LoVo (cell line): ENCODE measurements at regions not wholly inside any gene's neighbourhood (a gene's known extent, or its start where the extent isn't known, plus 50 kb on each side); places are given as distances from the start of the nearest gene placed in this dataset.

Experiments used
- DNase-seq: peaks from one replicate; pipeline ENCODE4 v3.0.0-alpha.2; 2016; ENCODE audit warnings: low spot score

GRCh38 chrX:140848800-140849199, 139.2 kb downstream of the LINC00632 start:
- DNase-seq, result no peak

- DNase-seq, result no peak
Observed at GRCh38 chrX:140860718-140861117, 141.7 kb upstream of the SPANXB1 start.

DNA sequence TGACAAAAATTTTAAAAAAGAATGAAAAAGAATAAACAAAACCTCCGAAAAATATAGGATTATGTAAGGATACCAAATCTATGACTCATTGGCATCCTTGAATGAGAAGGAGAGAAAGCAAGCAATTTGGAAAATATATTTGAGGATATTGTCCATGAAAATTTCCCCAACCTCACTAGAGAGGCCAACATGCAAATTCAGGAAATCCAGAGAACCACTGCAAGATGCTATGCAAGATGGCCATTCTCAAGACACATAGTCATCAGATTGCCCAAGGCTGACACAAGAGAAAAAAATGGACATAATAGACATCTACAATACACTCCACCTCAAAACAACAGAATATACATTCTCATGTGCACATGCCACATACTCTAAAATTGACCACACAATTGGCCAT, 135.9 kb upstream of the SPANXB1 start:
- no peak for DNase-seq

DNA sequence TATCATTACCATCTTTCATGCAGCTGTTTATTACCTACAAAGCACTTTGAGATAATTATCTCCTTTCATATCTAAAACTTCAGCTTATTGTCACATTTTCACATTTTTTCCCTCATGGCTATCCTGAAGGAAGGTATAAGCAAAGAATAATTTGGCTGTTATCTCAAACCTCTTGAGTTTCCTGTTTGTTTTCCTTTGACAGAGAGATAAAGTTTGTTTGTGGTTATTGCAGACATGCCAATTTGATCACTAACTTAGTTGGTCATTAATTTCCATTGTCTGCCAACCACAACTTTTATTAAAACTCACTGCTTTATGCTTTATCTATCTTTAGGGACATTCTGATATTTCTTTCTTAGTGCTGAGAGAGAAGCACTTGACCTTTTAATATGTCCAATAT, 89.8 kb upstream of the SPANXB1 start:
- no peak for DNase-seq

DNA sequence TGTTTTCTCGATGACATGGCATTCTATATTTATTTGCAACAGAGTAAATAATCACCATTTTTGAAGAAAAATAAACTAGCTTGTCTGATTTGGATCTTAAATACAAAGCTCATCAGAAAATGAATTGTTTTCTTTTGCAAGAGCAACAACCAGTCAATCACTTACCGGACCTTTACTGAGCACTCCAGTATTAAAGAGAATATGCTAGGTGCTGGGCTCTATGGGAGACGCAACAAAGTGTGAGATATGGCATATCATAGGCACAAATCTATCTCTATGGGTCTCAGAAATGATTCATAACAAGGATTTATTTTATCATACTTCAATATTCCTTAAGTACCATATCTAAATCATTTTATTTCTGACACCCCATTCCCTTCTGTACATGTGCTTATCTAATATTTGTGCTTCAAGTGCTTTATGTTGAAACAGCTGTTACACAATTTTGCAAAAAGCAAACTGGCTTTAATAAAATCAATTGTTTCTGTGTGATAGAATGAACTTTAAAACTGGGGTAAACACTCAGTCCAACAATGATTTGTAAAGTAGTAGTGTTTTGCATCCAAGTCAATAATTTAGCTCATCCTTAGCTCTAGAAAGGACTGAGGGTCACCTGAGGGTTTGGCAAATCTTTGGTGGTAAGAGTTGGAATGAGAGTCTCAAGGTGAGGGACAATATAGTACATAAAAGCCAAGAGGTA, 88.4 kb upstream of the SPANXB1 start:
- DNase-seq, result no peak

DNA sequence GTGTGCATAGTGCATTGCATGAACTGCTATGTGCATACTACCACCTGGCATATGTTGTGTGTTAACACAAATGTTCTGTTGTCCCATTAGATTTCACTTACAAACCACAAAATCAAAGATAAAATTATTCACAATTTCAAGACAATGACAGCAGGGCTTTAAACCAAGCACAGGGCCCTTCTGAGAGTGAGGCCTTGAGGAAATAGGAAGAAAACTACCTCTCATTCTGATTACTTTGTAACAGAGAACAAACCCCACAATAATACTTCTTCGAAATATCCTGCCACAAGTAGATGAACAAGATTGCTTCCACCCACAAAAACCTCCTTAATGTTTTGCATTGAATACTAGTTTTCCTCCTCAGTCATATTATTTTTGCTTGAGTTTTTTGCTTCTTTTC, 85.5 kb upstream of the SPANXB1 start:
- DNase-seq, result no peak

DNA sequence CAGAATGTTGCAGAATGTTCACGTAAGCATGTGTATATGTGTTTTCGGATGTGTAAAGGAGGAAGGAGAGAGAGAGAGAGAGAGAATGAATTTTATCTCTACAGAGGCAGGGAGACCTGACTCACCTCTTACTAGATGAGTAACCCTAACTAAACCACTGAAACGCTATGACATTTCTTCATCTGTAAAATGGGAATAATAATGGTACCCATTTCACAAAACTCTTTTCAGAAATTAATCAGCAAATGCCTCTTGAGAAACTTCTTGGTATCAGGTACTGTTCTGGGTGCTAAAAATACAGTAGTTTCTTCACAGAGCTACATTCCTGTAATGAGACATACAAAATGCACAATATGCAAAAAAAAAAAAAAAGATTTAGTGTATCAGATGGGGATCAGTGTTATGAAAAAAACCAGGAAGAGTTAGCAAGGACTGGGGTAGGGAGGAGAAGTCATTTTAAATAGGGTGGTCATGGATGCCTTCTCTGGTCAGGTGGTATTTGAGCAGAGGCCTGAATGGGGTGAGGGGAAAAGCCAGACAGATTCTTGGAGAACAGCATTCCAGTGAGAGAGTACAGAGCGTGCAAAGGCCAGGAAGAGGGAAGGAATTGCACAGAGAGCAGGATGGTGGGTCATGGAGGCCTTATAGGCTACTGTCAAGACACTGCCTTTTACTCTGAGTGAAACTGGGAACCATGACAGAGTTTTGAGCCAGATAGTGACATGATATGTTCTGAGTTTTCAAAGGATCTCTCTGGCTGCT, 84.9 kb upstream of the SPANXB1 start:
- DNase-seq, result no peak

DNA sequence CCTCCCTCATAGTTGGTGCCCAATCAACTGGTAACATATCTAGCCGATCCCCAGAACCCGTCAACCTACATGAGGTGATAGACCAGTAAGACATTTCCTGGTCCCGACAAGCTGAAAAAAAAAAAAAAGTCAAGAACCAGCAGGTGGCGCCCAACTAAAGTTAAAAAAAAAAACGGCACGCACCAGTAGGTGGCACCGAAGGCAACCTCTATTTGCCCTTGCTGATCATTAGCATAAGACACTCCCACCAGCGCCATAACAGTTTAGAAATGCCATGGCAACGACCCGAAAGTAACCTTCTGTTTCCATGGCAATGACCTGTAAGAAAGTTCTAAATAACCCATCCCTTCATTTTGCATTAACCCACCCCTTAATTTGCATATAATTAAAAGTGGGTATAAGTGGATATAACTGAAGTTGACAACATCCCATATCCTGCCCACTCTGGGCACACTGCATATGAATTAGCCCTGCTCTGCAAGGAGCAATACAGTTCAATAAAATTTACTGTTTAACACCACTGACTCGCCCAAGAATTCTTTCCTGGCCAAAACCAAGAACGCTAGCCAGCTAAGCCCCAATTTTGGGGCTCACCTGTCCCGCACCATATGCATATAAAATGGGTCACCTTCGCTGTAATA, 83.9 kb upstream of the SPANXB1 start:
- DNase-seq, result peak; percentile 7

GRCh38 chrX:140920416-140920815, 82.0 kb upstream of the SPANXB1 start:
- no peak for DNase-seq

GRCh38 chrX:140923118-140923517, 79.3 kb upstream of the SPANXB1 start:
- no peak for DNase-seq

DNA sequence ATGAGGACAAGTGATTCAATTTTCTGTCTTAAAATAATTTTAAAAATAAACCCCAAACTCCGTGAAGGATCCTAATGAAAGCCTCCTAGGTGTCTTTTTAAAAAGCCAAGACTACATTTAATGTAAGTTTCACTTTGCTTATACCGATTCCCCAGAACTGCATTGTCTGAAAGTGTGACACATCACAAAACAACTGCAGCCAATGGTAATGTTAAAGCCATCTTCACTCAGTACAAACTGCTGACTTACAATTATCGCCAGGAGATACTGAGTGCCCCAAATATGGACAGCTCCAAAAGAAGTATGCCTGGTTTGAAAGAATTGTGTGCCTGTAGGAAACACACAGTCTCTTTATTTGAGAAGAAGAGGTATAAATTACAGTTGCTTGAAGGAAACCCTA, 73.7 kb upstream of the SPANXB1 start:
- DNase-seq, result no peak

- DNase-seq, result no peak
Observed at GRCh38 chrX:140933016-140933415, 69.4 kb upstream of the SPANXB1 start.

- no peak for DNase-seq
Observed at GRCh38 chrX:140933874-140934655, 68.3 kb upstream of the SPANXB1 start.

DNA sequence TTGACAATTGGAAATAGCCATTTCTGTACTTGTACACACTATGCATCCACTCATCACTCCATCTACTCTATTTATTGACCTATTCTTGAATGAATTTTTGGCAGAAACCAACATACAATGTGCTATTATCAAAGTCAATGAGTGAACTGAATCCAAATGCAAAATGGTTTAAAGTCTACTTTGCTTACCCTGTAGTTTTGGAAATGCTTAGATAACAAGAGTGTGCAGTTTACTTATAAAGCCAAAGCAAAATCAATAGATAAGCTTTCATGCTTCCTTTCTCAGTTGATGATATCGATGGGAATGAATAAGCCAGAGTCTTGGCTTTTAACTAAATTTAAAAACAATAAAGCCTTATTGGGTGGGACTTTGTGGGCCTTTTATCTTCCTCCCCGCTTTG, 58.9 kb upstream of the SPANXB1 start:
- no peak for DNase-seq

GRCh38 chrX:140944710-140945109, 57.7 kb upstream of the SPANXB1 start:
- DNase-seq, result no peak

DNA sequence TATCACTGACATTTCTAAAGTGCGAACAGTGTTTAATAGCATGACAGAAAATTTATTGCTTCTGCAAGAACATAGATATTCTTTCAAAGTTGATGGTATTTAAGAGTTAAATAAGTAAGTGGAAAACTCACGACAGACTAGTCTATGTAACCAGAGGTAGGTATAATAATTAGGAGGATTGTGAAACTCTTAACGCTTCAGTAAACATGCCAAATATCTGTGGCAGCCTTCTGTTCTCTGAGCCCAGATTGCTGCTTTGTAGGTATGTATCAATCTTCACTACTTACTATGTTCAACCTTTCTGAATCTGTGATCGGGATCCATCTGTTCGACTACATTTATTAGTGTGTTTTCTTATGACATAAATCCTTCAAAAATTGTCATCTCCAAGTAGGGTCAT, 53.6 kb upstream of the SPANXB1 start:
- DNase-seq, result no peak

GRCh38 chrX:140949233-140949632, 53.2 kb upstream of the SPANXB1 start:
- DNase-seq, result no peak
